ENCODE measurements at regions not wholly inside any gene's neighbourhood (a gene's known extent, or its start where the extent isn't known, plus 50 kb on each side); places are given as distances from the start of the nearest gene placed in this dataset.

DNA sequence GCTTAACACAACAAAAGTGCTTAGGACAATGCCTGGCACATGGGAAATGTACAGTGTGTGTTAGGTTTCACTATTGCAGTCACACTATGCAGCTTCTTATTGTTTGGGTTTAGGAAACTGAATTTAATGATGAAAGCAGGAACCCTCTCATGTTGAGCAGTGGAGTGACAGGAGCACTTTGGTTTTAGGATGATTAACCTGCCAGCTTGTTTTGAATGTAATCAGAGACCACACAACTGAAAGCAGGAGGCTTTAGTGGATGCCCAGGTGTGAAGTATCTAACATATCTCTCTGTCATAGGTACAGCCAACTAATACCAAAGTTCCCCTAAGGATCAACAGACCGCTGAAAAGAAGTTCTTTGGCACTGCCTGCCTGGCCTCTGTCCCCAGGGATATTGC is 406.9 kb upstream of the USP24 start:
- no peaks in the 10 kb centered on the region for H3K4me1 ChIP-seq
- WGBS: 92% methylated on average over 1 of the region's 1 CpG
- DNase-seq (ENCODE audit: low spot score in 2 of 2): no peak
- no peaks in the 10 kb centered on the region for H3K36me3 ChIP-seq
- peaks cover 4% of the 10 kb centered on the region for H3K9me3 ChIP-seq
- H3K27me3 ChIP-seq: no peaks in the 10 kb centered on the region
- TF ChIP-seq EP300 (IDR thresholded peaks at IDR 0.05) (no peak), POLR2AphosphoS5 (IDR thresholded peaks at IDR 0.05) (no peak)
- H3K27ac ChIP-seq: no peak overlapping the region
- H3K4me3 ChIP-seq: no peak overlapping the region

DNA sequence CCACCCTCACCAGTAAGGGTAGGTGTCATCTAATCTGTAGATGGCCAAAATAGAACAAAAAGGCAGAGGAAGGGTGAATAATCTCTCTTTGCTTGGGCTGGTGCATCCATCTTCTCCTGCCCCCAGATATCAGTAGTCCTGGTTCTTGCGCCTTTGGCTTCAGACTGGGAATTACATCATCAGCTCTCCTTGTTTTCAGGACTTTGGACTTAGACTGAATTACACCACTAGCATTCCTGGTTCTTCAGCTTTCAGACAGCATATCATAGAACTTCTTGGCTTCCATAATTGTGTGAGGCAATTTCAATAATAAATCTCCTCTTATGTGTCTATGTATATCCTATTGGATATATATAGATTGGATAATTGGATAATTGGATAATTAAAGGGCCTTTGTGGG is 403.0 kb upstream of the USP24 start:
- no peak for DNase-seq (ENCODE audit: low spot score in 2 of 2)
- no peak overlapping the region for H3K27ac ChIP-seq
- no peak overlapping the region for H3K4me3 ChIP-seq
- 96% methylated on average over 1 of the region's 1 CpG for WGBS
- TF ChIP-seq POLR2A (IDR thresholded peaks at IDR 0.05): no peak
- TF ChIP-seq, protein P1, sequence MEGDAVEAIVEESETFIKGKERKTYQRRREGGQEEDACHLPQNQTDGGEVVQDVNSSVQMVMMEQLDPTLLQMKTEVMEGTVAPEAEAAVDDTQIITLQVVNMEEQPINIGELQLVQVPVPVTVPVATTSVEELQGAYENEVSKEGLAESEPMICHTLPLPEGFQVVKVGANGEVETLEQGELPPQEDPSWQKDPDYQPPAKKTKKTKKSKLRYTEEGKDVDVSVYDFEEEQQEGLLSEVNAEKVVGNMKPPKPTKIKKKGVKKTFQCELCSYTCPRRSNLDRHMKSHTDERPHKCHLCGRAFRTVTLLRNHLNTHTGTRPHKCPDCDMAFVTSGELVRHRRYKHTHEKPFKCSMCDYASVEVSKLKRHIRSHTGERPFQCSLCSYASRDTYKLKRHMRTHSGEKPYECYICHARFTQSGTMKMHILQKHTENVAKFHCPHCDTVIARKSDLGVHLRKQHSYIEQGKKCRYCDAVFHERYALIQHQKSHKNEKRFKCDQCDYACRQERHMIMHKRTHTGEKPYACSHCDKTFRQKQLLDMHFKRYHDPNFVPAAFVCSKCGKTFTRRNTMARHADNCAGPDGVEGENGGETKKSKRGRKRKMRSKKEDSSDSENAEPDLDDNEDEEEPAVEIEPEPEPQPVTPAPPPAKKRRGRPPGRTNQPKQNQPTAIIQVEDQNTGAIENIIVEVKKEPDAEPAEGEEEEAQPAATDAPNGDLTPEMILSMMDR (IDR thresholded peaks at IDR 0.05): no peak
- TF ChIP-seq POLR2AphosphoS5 (IDR thresholded peaks at IDR 0.05): no peak
- H3K36me3 ChIP-seq: no peaks in the 10 kb centered on the region
- peaks cover 4% of the 10 kb centered on the region for H3K9me3 ChIP-seq
- no peaks in the 10 kb centered on the region for H3K4me1 ChIP-seq
- H3K27me3 ChIP-seq: no peaks in the 10 kb centered on the region

DNA sequence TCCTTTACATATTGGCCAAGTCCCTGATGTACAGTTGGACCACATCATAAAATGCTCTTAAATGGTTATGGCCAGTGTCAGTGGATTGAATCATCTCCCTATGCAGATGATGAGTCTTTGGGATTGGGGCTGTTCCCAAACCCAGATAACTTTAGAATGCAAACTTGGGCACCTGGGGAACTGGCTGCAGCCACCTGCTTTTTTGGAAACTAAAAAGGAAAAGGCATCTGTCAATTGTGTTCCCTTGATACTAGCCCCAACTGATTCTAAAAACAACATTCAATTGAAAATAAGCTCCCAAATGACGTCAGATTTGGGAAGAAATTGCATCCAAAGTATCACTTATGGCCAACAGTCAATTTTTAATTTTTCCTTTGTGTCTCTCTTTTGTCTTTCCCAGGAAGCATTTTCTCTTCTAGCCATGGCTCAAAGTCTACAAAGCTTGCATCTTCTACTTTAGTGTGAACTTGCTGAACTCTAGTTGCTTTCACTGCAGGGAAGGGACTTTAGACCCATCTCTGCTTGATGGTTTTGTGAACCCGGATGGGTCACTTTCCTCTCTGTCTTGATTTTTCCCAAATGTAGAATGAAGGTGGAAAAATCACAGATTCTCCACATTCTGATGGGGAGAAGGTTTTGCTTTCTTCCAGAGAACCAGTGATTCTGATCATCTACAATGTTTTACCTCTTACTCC is 402.3 kb upstream of the USP24 start:
- Histone ChIP-seq H3K4me3 (no peak overlapping the region), H3K27ac (no peak overlapping the region), H3K27me3 (no peaks in the 10 kb centered on the region), H3K9me3 (no peaks in the 10 kb centered on the region), H3K36me3 (no peaks in the 10 kb centered on the region), H3K4me1 (no peaks in the 10 kb centered on the region)
- DNase-seq (ENCODE audit: low spot score in 2 of 2): no peak
- 83% methylated on average over 2 of the region's 2 CpGs for WGBS
- TF ChIP-seq POLR2AphosphoS5 (IDR thresholded peaks at IDR 0.05) (no peak), POLR2A (IDR thresholded peaks at IDR 0.05) (no peak), EP300 (IDR thresholded peaks at IDR 0.05) (no peak)
- TF ChIP-seq, protein P1 (IDR thresholded peaks at IDR 0.05): no peak

DNA sequence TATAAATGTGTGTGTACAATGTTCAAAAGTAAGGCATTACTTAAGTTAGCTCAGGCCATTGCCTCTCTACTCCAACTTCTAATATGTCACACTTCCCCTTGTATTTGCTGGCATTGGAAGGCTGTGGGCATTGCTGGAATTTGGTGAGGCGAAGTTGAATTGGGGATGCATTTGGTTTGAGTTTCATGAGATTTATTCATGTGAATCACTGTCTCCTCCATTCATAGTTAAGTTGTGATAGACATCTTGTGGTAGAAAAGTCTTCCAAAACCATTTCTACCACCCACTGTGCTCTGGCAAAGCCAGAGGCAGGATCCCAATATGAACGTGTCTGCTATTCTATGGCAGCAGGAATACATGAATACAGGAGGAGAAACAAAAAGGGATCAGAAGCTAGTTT is 397.8 kb upstream of the USP24 start:
- TF ChIP-seq, protein P1 (IDR thresholded peaks at IDR 0.05): no peak
- no peak for TF ChIP-seq EP300 (IDR thresholded peaks at IDR 0.05)
- no peak for TF ChIP-seq POLR2A (IDR thresholded peaks at IDR 0.05)
- TF ChIP-seq POLR2AphosphoS5 (IDR thresholded peaks at IDR 0.05): no peak
- Histone ChIP-seq H3K4me3 (no peak overlapping the region), H3K4me1 (peaks cover 6% of the 10 kb centered on the region), H3K9me3 (no peaks in the 10 kb centered on the region), H3K27ac (no peak overlapping the region), H3K27me3 (no peaks in the 10 kb centered on the region), H3K36me3 (no peaks in the 10 kb centered on the region)
- DNase-seq (ENCODE audit: low spot score in 2 of 2): no peak
- WGBS: 60% methylated on average over 2 of the region's 2 CpGs

DNA sequence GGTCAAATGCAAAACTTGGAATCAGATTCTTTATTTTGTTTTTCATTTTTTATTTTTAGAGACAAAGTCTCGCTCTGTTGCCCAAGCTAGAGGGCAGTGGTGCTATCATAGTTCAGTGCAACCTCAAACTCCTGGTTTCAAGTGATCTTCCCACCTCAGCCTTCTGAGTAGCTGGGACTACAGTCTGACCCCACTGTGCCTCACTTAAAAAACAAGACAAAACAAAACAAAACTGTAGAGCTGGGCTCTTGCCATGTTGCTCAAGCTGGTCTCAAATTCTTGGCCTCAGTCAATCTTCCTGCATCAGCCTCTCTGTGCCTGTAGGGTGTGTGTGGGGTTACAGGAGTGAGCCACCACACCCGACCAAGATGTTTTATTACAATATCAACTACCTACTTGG is 396.0 kb upstream of the USP24 start:
- H3K27me3 ChIP-seq: no peaks in the 10 kb centered on the region
- no peaks in the 10 kb centered on the region for H3K36me3 ChIP-seq
- TF ChIP-seq, protein P1 (IDR thresholded peaks at IDR 0.05): no peak
- TF ChIP-seq POLR2AphosphoS5 (IDR thresholded peaks at IDR 0.05) (no peak), EP300 (IDR thresholded peaks at IDR 0.05) (no peak), POLR2A (IDR thresholded peaks at IDR 0.05) (no peak)
- H3K4me3 ChIP-seq: no peak overlapping the region
- no peak overlapping the region for H3K27ac ChIP-seq
- peaks cover 6% of the 10 kb centered on the region for H3K4me1 ChIP-seq
- WGBS: 54% methylated on average over 2 of the region's 2 CpGs
- no peak for DNase-seq (ENCODE audit: low spot score in 2 of 2)
- H3K9me3 ChIP-seq: no peaks in the 10 kb centered on the region

DNA sequence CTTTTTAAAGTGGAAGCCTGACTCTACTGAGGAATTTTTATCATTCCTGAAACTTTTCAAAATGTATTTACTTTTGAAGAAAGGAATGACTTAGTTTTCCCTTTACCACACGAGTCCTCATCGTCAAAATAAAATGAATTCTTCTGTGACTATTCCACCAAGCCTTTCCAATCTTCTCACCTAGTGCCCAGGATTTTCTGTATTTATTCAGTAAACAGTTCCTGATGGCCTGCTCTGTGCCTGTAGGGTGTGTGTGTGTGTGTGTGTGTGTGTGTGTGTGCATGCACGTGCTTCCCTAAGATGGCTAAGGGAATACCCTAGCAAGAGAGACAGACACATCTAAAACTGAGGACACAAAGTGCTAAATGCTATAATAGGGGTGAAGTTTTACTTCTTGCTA is 395.0 kb upstream of the USP24 start:
- no peak overlapping the region for H3K27ac ChIP-seq
- no peaks in the 10 kb centered on the region for H3K36me3 ChIP-seq
- no peak overlapping the region for H3K4me3 ChIP-seq
- no peaks in the 10 kb centered on the region for H3K27me3 ChIP-seq
- WGBS: 83% methylated on average over 3 of the region's 3 CpGs
- DNase-seq (ENCODE audit: low spot score in 2 of 2): no peak
- no peak for TF ChIP-seq POLR2A (IDR thresholded peaks at IDR 0.05)
- TF ChIP-seq POLR2AphosphoS5 (IDR thresholded peaks at IDR 0.05): no peak
- TF ChIP-seq, protein P1 (IDR thresholded peaks at IDR 0.05): no peak
- no peak for TF ChIP-seq EP300 (IDR thresholded peaks at IDR 0.05)
- H3K9me3 ChIP-seq: no peaks in the 10 kb centered on the region
- peaks cover 6% of the 10 kb centered on the region for H3K4me1 ChIP-seq

All from suprapubic skin (tissue), 4 donors.